ENCODE measurements at regions not wholly inside any gene's neighbourhood (a gene's known extent, or its start where the extent isn't known, plus 50 kb on each side); places are given as distances from the start of the nearest gene placed in this dataset.

DNA sequence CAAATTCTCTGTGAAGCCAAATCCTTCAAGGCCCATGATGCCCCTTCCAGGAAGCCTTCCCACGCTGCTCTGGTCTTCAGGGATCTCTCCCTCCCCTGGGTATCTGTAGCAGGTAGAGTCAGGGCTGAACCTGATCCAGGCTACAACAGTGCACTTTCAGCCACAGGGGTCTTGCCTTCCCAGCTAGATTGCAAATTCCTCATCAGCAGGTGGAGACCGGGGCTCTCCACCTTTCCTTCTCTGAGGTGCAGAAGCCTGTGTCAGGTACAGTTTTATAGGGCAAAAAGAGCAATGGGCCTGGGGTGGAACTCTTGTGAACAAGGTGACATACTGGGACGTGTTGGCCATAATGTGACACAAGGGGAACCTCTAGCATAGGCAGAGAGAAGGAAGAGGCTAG lies 312.9 kb downstream of the MYCN start:
- H3K27ac Mint-ChIP-seq (ENCODE audit: unreplicated experiment), result no peak overlapping the region
- H3K9me3 Mint-ChIP-seq, result no peaks in the 10 kb centered on the region
- H3K4me1 Mint-ChIP-seq, result peaks cover 50% of the 10 kb centered on the region
- peaks cover 3% of the 10 kb centered on the region for H3K27me3 Mint-ChIP-seq (ENCODE audit: low read depth)
- TF ChIP-seq CTCF (conservative IDR thresholded peaks at IDR 0.05), result no peak
- no peak for DNase-seq (ENCODE audit: low read depth, low spot score)
- H3K36me3 Mint-ChIP-seq (ENCODE audit: low read depth), result no peaks in the 10 kb centered on the region
- no peak overlapping the region for H3K4me3 Mint-ChIP-seq

- no peak for DNase-seq (ENCODE audit: low read depth, low spot score)
- no peak for TF ChIP-seq CTCF (conservative IDR thresholded peaks at IDR 0.05)
- Mint-ChIP-seq H3K36me3 (ENCODE audit: low read depth) (no peaks in the 10 kb centered on the region), H3K9me3 (no peaks in the 10 kb centered on the region), H3K27me3 (ENCODE audit: low read depth) (peaks cover 3% of the 10 kb centered on the region), H3K4me3 (no peak overlapping the region), H3K27ac (ENCODE audit: unreplicated experiment) (no peak overlapping the region), H3K4me1 (peaks cover 50% of the 10 kb centered on the region)
Observed at GRCh38 chr2:16252891-16253290, 312.5 kb downstream of the MYCN start.

- Mint-ChIP-seq H3K27me3 (ENCODE audit: low read depth) (peaks cover 3% of the 10 kb centered on the region), H3K4me3 (peak overlapping the region; percentile 35), H3K27ac (ENCODE audit: unreplicated experiment) (peak overlapping the region; percentile 48), H3K9me3 (no peaks in the 10 kb centered on the region), H3K4me1 (peaks cover 50% of the 10 kb centered on the region), H3K36me3 (ENCODE audit: low read depth) (no peaks in the 10 kb centered on the region)
- DNase-seq (ENCODE audit: low read depth, low spot score), result no peak
- no peak for TF ChIP-seq CTCF (conservative IDR thresholded peaks at IDR 0.05)
Observed at GRCh38 chr2:16252251-16252650, 311.9 kb downstream of the MYCN start.

DNA sequence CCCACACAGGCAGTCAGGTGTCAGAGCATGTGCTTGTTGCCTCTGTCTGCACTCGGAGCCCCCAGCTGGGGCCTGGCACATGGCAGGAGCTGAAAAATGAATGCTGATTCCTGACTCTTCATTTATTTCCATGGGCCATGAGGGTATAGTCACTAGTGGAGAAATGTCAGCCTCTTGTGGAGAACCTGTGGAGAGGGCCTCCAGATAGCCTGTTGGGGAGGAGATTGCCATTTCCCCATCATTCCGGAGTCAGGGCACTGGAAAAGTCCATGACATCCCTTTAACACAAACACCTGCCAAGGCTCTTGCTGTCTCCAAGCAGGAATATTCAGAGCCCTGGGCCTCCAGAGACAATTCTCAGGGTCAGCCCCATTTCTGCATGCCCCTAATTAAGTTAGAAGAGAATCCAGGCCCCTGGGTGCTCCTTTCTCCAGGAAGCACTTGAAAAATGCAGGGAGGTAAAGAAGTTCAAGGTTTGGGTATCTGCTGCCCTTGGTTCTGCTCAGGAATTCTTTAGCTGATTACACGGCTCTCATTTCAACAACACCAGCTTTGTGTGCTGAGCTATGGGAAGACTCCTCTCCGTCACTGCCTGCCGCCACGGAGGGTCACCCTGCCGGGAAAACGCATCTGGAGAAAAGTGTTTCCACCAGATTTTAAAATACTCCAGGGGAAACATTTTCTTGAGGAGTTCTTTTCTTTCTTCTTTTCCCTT lies 311.3 kb downstream of the MYCN start:
- Mint-ChIP-seq H3K36me3 (ENCODE audit: low read depth) (no peaks in the 10 kb centered on the region), H3K27me3 (ENCODE audit: low read depth) (peaks cover 3% of the 10 kb centered on the region), H3K9me3 (no peaks in the 10 kb centered on the region), H3K4me3 (peak overlapping the region; percentile 35), H3K4me1 (peaks cover 55% of the 10 kb centered on the region), H3K27ac (ENCODE audit: unreplicated experiment) (peak overlapping the region; percentile 79)
- DNase-seq (ENCODE audit: low read depth, low spot score), result no peak
- TF ChIP-seq CTCF (conservative IDR thresholded peaks at IDR 0.05), result no peak

- H3K27ac Mint-ChIP-seq (ENCODE audit: unreplicated experiment), result no peak overlapping the region
- no peak overlapping the region for H3K4me3 Mint-ChIP-seq
- no peak for DNase-seq (ENCODE audit: low read depth, low spot score)
- H3K27me3 Mint-ChIP-seq (ENCODE audit: low read depth), result peaks cover 3% of the 10 kb centered on the region
- H3K36me3 Mint-ChIP-seq (ENCODE audit: low read depth), result no peaks in the 10 kb centered on the region
- peaks cover 61% of the 10 kb centered on the region for H3K4me1 Mint-ChIP-seq
- no peaks in the 10 kb centered on the region for H3K9me3 Mint-ChIP-seq
- TF ChIP-seq CTCF (conservative IDR thresholded peaks at IDR 0.05), result no peak
Observed at GRCh38 chr2:16250886-16251285, 310.5 kb downstream of the MYCN start.

All from neural crest cell (in vitro differentiated cells).